ENCODE measurements at regions not wholly inside any gene's neighbourhood (a gene's known extent, or its start where the extent isn't known, plus 50 kb on each side); places are given as distances from the start of the nearest gene placed in this dataset.

DNA sequence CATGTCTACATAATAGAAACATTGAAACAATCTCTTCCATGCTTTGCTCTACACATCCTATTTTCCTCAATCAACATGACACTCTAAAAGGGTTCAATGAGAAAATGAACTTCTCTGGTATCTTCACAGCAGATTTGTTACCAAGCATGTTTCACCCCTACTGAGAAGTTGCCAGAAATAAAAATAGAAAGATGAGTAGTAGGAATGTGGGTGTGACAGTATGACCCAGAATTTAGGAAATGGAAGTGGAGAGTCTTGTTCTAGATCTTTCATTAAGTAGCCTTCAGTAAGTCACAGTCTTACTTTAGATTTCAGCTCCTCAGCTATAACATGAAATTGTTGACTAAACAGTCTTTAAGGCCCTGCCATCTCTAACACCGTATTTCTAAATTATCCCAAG is 581.8 kb downstream of the EFNA5 start:
- no peak for TF ChIP-seq CTCF (IDR thresholded peaks at IDR 0.05; ENCODE audit: unreplicated experiment)

DNA sequence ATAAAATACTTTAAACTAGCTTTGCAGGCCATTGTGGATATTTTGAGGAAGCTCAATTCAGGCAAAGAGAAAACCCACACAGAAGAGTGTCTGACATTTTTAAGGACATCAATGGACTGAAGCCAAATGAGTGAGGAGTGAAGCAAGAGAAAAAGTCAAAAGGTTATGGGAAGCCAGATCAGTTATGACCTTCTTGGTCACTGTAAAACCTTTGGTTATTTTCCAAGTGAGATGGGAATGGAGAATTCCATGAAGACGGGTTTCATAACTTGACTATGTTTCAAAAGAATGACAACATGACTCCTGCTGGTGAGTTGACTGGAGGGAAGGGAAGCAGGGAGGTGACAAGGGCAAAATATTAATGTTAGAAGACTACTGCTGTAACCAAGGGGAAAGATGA is 585.2 kb downstream of the EFNA5 start:
- Mint-ChIP-seq H3K36me3 (ENCODE audit: insufficient read depth, unreplicated experiment) (no peaks in the 10 kb centered on the region), H3K4me1 (ENCODE audit: insufficient read depth, unreplicated experiment) (peaks cover 6% of the 10 kb centered on the region), H3K27me3 (ENCODE audit: insufficient read depth, unreplicated experiment) (no peaks in the 10 kb centered on the region), H3K4me3 (ENCODE audit: unreplicated experiment) (no peak overlapping the region), H3K9me3 (ENCODE audit: unreplicated experiment) (no peaks in the 10 kb centered on the region), H3K27ac (ENCODE audit: low read depth, unreplicated experiment) (no peak overlapping the region)
- DNase-seq (ENCODE audit: unreplicated experiment), result peak; percentile 6
- TF ChIP-seq CTCF (IDR thresholded peaks at IDR 0.05; ENCODE audit: unreplicated experiment), result no peak
- BruUV-seq (replicated peaks), result no TSS peak
- intact Hi-C loops (cut with micrococcal nuclease), result no loop called here
- CTCF ChIA-PET, result no interaction called here
- POLR2A ChIA-PET, result no interaction called here

More for the DNA sequence above, 581.8 kb downstream of the EFNA5 start:
- ChIA-PET CTCF (interaction anchor here (0.5 to 1.0 kb wide), 2 partner anchors 17 to 201 kb away, joined by 3 read pairs; no protein-coding TSS in a partner anchor), POLR2A (interaction anchor here (0.7 to 1.2 kb wide), 2 partner anchors 9 to 31 kb away, joined by 3 read pairs; no protein-coding TSS in a partner anchor)
- BruUV-seq (replicated peaks), result no TSS peak
- Mint-ChIP-seq H3K4me3 (ENCODE audit: unreplicated experiment) (no peak overlapping the region), H3K27ac (ENCODE audit: low read depth, unreplicated experiment) (no peak overlapping the region), H3K27me3 (ENCODE audit: insufficient read depth, unreplicated experiment) (no peaks in the 10 kb centered on the region), H3K9me3 (ENCODE audit: unreplicated experiment) (no peaks in the 10 kb centered on the region), H3K36me3 (ENCODE audit: insufficient read depth, unreplicated experiment) (no peaks in the 10 kb centered on the region), H3K4me1 (ENCODE audit: insufficient read depth, unreplicated experiment) (peaks cover 6% of the 10 kb centered on the region)
- intact Hi-C loops (cut with micrococcal nuclease), result no loop called here
- no peak for DNase-seq (ENCODE audit: unreplicated experiment)

DNA sequence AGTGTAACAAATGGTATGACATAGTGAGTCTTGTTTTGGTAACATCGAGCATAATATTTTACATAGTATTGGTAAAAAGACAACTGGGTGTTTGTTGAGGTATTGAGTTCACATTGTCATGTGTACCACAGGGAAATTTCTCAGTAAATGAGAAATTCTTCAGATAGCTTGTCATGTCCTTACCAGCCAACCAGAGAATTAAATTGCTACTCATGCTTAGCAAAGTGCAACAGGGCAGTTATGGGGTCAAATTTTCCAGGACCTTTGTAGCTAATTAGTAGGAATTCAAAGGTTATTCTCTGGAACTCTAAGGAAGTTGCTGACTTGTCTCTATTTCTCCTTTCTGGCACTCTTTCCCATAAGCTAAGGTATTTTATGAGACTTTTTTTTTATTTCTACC is 595.7 kb downstream of the EFNA5 start:
- intact Hi-C loops (cut with micrococcal nuclease), result no loop called here
- no peaks in the 10 kb centered on the region for H3K9me3 Mint-ChIP-seq (ENCODE audit: unreplicated experiment)
- H3K4me3 Mint-ChIP-seq (ENCODE audit: unreplicated experiment), result no peak overlapping the region
- TF ChIP-seq CTCF (IDR thresholded peaks at IDR 0.05; ENCODE audit: unreplicated experiment), result no peak
- no peak for DNase-seq (ENCODE audit: unreplicated experiment)
- no peak overlapping the region for H3K27ac Mint-ChIP-seq (ENCODE audit: low read depth, unreplicated experiment)
- no peaks in the 10 kb centered on the region for H3K4me1 Mint-ChIP-seq (ENCODE audit: insufficient read depth, unreplicated experiment)
- ChIA-PET CTCF (interaction anchor here (0.7 kb wide), 1 partner anchor 11 kb away, joined by 3 read pairs; no protein-coding TSS in a partner anchor), POLR2A (no interaction called here)
- H3K27me3 Mint-ChIP-seq (ENCODE audit: insufficient read depth, unreplicated experiment), result no peaks in the 10 kb centered on the region
- H3K36me3 Mint-ChIP-seq (ENCODE audit: insufficient read depth, unreplicated experiment), result no peaks in the 10 kb centered on the region
- no TSS peak for BruUV-seq (replicated peaks)

DNA sequence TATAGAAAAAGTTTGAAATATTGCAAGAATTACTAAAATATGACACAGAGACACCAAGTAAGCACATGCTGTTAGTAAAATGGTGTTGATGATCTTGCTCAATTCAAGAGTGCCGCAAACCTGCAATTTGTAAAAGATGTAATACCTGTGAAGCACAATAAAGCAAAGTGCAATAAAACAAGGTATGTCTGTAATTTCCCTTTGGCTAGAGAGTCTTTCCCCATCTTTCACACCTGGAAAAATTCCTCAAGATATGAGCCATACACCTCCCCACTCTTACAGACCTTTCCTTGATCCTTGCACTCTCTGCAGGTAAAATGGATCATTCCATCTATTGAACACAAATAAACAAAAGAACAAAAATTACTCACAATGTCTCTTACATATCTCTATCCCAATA is 597.8 kb downstream of the EFNA5 start:
- no peak for TF ChIP-seq CTCF (IDR thresholded peaks at IDR 0.05; ENCODE audit: unreplicated experiment)
- no peaks in the 10 kb centered on the region for H3K9me3 Mint-ChIP-seq (ENCODE audit: unreplicated experiment)
- H3K27me3 Mint-ChIP-seq (ENCODE audit: insufficient read depth, unreplicated experiment), result no peaks in the 10 kb centered on the region
- H3K36me3 Mint-ChIP-seq (ENCODE audit: insufficient read depth, unreplicated experiment), result no peaks in the 10 kb centered on the region
- BruUV-seq (replicated peaks), result no TSS peak
- H3K4me1 Mint-ChIP-seq (ENCODE audit: insufficient read depth, unreplicated experiment), result no peaks in the 10 kb centered on the region
- POLR2A ChIA-PET, result no interaction called here
- DNase-seq (ENCODE audit: unreplicated experiment), result no peak
- intact Hi-C loops (cut with micrococcal nuclease), result no loop called here
- no peak overlapping the region for H3K27ac Mint-ChIP-seq (ENCODE audit: low read depth, unreplicated experiment)
- H3K4me3 Mint-ChIP-seq (ENCODE audit: unreplicated experiment), result no peak overlapping the region
- CTCF ChIA-PET, result no interaction called here

Measured in MCF 10A (cell line).